Fibroblast of the aortic adventitia (primary cell): ENCODE measurements at regions not wholly inside any gene's neighbourhood (a gene's known extent, or its start where the extent isn't known, plus 50 kb on each side); places are given as distances from the start of the nearest gene placed in this dataset.

ENCODE experiments used
- DNase-seq: peaks from one replicate; pipeline ENCODE4 v3.0.0-alpha.2; 2010; ENCODE audit warnings: low read depth
- H3K4me3 ChIP-seq: 2 replicates; pipeline ENCODE4 v1.5.1; 2011; ENCODE audit warnings: low read depth, mild to moderate bottlenecking, control low read depth, low read length, moderate library complexity
- CTCF ChIP-seq: IDR thresholded peaks from 2 replicates; pipeline ENCODE4 v1.5.1; 2011; ENCODE audit warnings: mild to moderate bottlenecking, low read length, control low read depth, inconsistent platforms; ENCODE audit not compliant: insufficient read depth

GRCh38 chr7:115719963-115720362 lies 310.6 kb downstream of the TFEC start:
- no peak for DNase-seq
- no peak for TF ChIP-seq CTCF
- H3K4me3 ChIP-seq = no peak overlapping the region

- no peak for DNase-seq
- no peak for TF ChIP-seq CTCF
- no peak overlapping the region for H3K4me3 ChIP-seq
Measured at GRCh38 chr7:115709664-115710063, 320.9 kb downstream of the TFEC start.

GRCh38 chr7:115708013-115708341 lies 322.6 kb downstream of the TFEC start:
- DNase-seq = no peak
- TF ChIP-seq CTCF = no peak
- H3K4me3 ChIP-seq = no peak overlapping the region

- DNase-seq = peak; percentile 25
- TF ChIP-seq CTCF = peak; percentile 11
- no peak overlapping the region for H3K4me3 ChIP-seq
Measured at GRCh38 chr7:115707258-115708012, 323.1 kb downstream of the TFEC start.

- H3K4me3 ChIP-seq = no peak overlapping the region
- no peak for DNase-seq
- no peak for TF ChIP-seq CTCF
Measured at GRCh38 chr7:115704884-115705283, 325.7 kb downstream of the TFEC start.

- DNase-seq = peak; percentile 23
- H3K4me3 ChIP-seq = no peak overlapping the region
- no peak for TF ChIP-seq CTCF
Measured at GRCh38 chr7:115701141-115701540, 329.4 kb downstream of the TFEC start.

- TF ChIP-seq CTCF = no peak
- no peak for DNase-seq
- no peak overlapping the region for H3K4me3 ChIP-seq
Measured at GRCh38 chr7:115694424-115694823, 336.1 kb downstream of the TFEC start.
